SK-N-SH (cell line): ENCODE measurements at regions not wholly inside any gene's neighbourhood (a gene's known extent, or its start where the extent isn't known, plus 50 kb on each side); places are given as distances from the start of the nearest gene placed in this dataset.
A peak's percentile ranks its signal among the peaks of the same experiment; 100 is the strongest.

Experiments
- CTCF ChIA-PET: fragments of 300-600, 350-600 bp; formaldehyde crosslinking; extraction: SDS; loops from one replicate; lab custom pipeline; 2021; lab: Yijun Ruan, JAX
- POLR2A ChIA-PET: fragments of 350-600 bp; sonication (Branson Sonifier 250); formaldehyde crosslinking; extraction: SDS; loops from one replicate; lab custom pipeline; 2020; ENCODE audit warnings: antibody characterized with exemption, inconsistent platforms; lab: Yijun Ruan, JAX
- DNase-seq: peaks from one replicate; pipeline ENCODE4 v3.0.0; 2012
- H2AFZ ChIP-seq: fragments of 200-600 bp; sonication (generic); 2 replicates; pipeline ENCODE4 v1.8.1; 2016; ENCODE audit warnings: antibody characterized with exemption, mild to moderate bottlenecking, low read depth
- H3F3A ChIP-seq: fragments of 200-600 bp; sonication (generic); replicated peaks from 2 replicates; pipeline ENCODE3; 2016; ENCODE audit warnings: antibody characterized with exemption, mild to moderate bottlenecking; ENCODE audit not compliant: insufficient read depth
- H3K27ac ChIP-seq, 2 experiments: fragments of 200-500 bp in 1 of 2; fragments of 200-600 bp in 1 of 2; sonication (Bioruptor generic) in 1 of 2; sonication (generic), shearing (Covaris generic) in 1 of 2; 2 replicates each; pipeline versions ENCODE4 v1.5.1 to v1.6.1; 2014 to 2016; ENCODE audit warnings: low read depth in 2 of 2, inconsistent platforms in 1 of 2, low read length in 1 of 2, mild to moderate bottlenecking in 1 of 2, mixed read lengths in 1 of 2
- H3K27me3 ChIP-seq: fragments of 200-600 bp; sonication (generic), shearing (Covaris generic); 2 replicates; pipeline ENCODE4 v1.6.1; 2016; ENCODE audit warnings: mixed run types; ENCODE audit not compliant: insufficient read depth
- H3K36me3 ChIP-seq, 2 experiments: fragments of 200-500 bp in 1 of 2; fragments of 200-600 bp in 1 of 2; sonication (Bioruptor generic) in 1 of 2; sonication (generic) in 1 of 2; replicated peaks in 1 of 2; 2 replicates each; pipeline versions ENCODE3 to v1.5.1; 2014 to 2016; ENCODE audit warnings: low read length in 1 of 2, mild to moderate bottlenecking in 1 of 2; ENCODE audit not compliant: insufficient read depth in 2 of 2, control insufficient read depth in 1 of 2
- H3K4me1 ChIP-seq, 2 experiments: fragments of 200-500 bp in 1 of 2; fragments of 200-600 bp in 1 of 2; sonication (Bioruptor generic) in 1 of 2; sonication (generic), shearing (Covaris generic) in 1 of 2; 2 replicates each; pipeline versions ENCODE4 v1.5.1 to v1.6.1; 2014 to 2016; ENCODE audit warnings: low read depth in 1 of 2, low read length in 1 of 2, mixed run types in 1 of 2; ENCODE audit not compliant: insufficient read depth in 2 of 2, control insufficient read depth in 1 of 2
- H3K4me2 ChIP-seq: fragments of 200-600 bp; sonication (generic), shearing (Covaris generic); 2 replicates; pipeline ENCODE4 v1.6.1; 2017; ENCODE audit warnings: mixed run types
- H3K4me3 ChIP-seq, 2 experiments: fragments of 200-500 bp in 1 of 2; fragments of 200-600 bp in 1 of 2; sonication (Bioruptor generic) in 1 of 2; sonication (generic), shearing (Covaris generic) in 1 of 2; 2 replicates each; pipeline versions ENCODE4 v1.5.1 to v1.8.1; 2014 to 2016; ENCODE audit warnings: low read depth in 2 of 2, inconsistent platforms in 1 of 2, low read length in 1 of 2, mild to moderate bottlenecking in 1 of 2, mixed read lengths in 1 of 2, moderate library complexity in 1 of 2
- H3K79me2 ChIP-seq: fragments of 200-600 bp; sonication (generic); 2 replicates; pipeline ENCODE4 v1.8.1; 2017; ENCODE audit warnings: mild to moderate bottlenecking; ENCODE audit not compliant: insufficient read depth
- H3K9ac ChIP-seq: fragments of 200-600 bp; sonication (generic); 2 replicates; pipeline ENCODE4 v1.6.1; 2017; ENCODE audit warnings: mixed run types
- H3K9me2 ChIP-seq: fragments of 200-600 bp; sonication (generic); 2 replicates; pipeline ENCODE4 v1.6.1; 2017; ENCODE audit warnings: mixed run types
- H3K9me3 ChIP-seq: fragments of 200-600 bp; sonication (generic); 2 replicates; pipeline ENCODE4 v1.6.1; 2017; ENCODE audit warnings: mixed run types, mild to moderate bottlenecking, moderate library complexity
- H4K20me1 ChIP-seq: fragments of 200-600 bp; sonication (generic); 2 replicates; pipeline ENCODE4 v1.6.1; 2017; ENCODE audit warnings: mild to moderate bottlenecking, mixed run types; ENCODE audit not compliant: insufficient read depth
- CHD2 ChIP-seq: fragments of 150-350 bp; IDR thresholded peaks from 2 replicates; pipeline ENCODE4 v1.6.1; 2018; ENCODE audit warnings: low read length; ENCODE audit not compliant: partially characterized antibody
- CTCF ChIP-seq: fragments of 200-600 bp; sonication (generic); IDR thresholded peaks from 2 replicates; pipeline ENCODE4 v1.6.1; 2017; ENCODE audit warnings: antibody characterized with exemption, mild to moderate bottlenecking, moderate library complexity
- ELF1 ChIP-seq: IDR thresholded peaks from 2 replicates; pipeline ENCODE4 v1.4.0; 2012
- EP300 ChIP-seq, 2 experiments: IDR thresholded peaks; 2 replicates each; pipeline versions ENCODE4 v1.4.0 to v1.6.1; 2012; ENCODE audit warnings: borderline replicate concordance in 1 of 2, low read depth in 1 of 2, low read length in 1 of 2
- EZH2phosphoT487 ChIP-seq: fragments of 200-600 bp; sonication (generic); IDR thresholded peaks from 2 replicates; pipeline ENCODE4 v1.6.1; 2017; ENCODE audit warnings: low read depth, mixed run types, mild to moderate bottlenecking, antibody characterized with exemption, moderate library complexity, borderline replicate concordance
- FOSL2 ChIP-seq: IDR thresholded peaks from 2 replicates; pipeline ENCODE4 v1.4.0; 2012; ENCODE audit warnings: low read depth, mild to moderate bottlenecking, moderate library complexity, borderline replicate concordance
- FOXJ3 ChIP-seq: sonication (generic); formaldehyde crosslinking; IDR thresholded peaks from 2 replicates; pipeline ENCODE4 v1.5.1; 2020; ENCODE audit warnings: mild to moderate bottlenecking, missing genetic modification reagents
- GABPA ChIP-seq: IDR thresholded peaks from 2 replicates; pipeline ENCODE4 v1.4.0; 2012; ENCODE audit warnings: low read depth, mild to moderate bottlenecking
- JUND ChIP-seq: IDR thresholded peaks from 2 replicates; pipeline ENCODE4 v1.4.0; 2012
- MXI1 ChIP-seq: IDR thresholded peaks from 2 replicates; pipeline ENCODE4 v1.6.1; 2012; ENCODE audit warnings: mild to moderate bottlenecking, low read depth, low read length, improper control_type of control experiment
- NRF1 ChIP-seq: IDR thresholded peaks from 2 replicates; pipeline ENCODE4 v1.6.1; 2012; ENCODE audit warnings: low read depth, mild to moderate bottlenecking, low read length
- PBX3 ChIP-seq: IDR thresholded peaks from 2 replicates; pipeline ENCODE4; 2012
- POLR2AphosphoS5 ChIP-seq: IDR thresholded peaks from 2 replicates; pipeline ENCODE4 v1.6.1; 2012; ENCODE audit warnings: low read depth, low read length
- RAD21 ChIP-seq: IDR thresholded peaks from 2 replicates; pipeline ENCODE4 v1.6.1; 2012; ENCODE audit warnings: mild to moderate bottlenecking, low read length
- RCOR1 ChIP-seq: fragments of 150-350 bp; IDR thresholded peaks from 2 replicates; pipeline ENCODE4 v1.6.1; 2017; ENCODE audit warnings: antibody characterized with exemption, low read length
- REST ChIP-seq: IDR thresholded peaks from 2 replicates; pipeline ENCODE4 v1.6.1; 2012; ENCODE audit warnings: mild to moderate bottlenecking, low read depth, low read length, moderate library complexity
- RFX5 ChIP-seq: IDR thresholded peaks from 2 replicates; pipeline ENCODE4 v1.6.1; 2012; ENCODE audit warnings: mild to moderate bottlenecking, improper control_type of control experiment, low read length
- RXRA ChIP-seq: IDR thresholded peaks from 2 replicates; pipeline ENCODE4 v1.4.0; 2012; ENCODE audit warnings: low read depth, mild to moderate bottlenecking, borderline replicate concordance
- SIN3A ChIP-seq: IDR thresholded peaks from 2 replicates; pipeline ENCODE4 v1.6.1; 2012; ENCODE audit warnings: low read depth, mild to moderate bottlenecking, low read length, moderate library complexity, borderline replicate concordance
- SMC3 ChIP-seq: IDR thresholded peaks from 2 replicates; pipeline ENCODE4 v1.6.1; 2012; ENCODE audit warnings: low read depth, low read length, improper control_type of control experiment
- TCF12 ChIP-seq: IDR thresholded peaks from 2 replicates; pipeline ENCODE4 v1.4.0; 2012
- TEAD4 ChIP-seq: IDR thresholded peaks from 2 replicates; pipeline ENCODE4 v1.4.0; 2012; ENCODE audit warnings: mild to moderate bottlenecking, borderline replicate concordance; ENCODE audit not compliant: insufficient read depth
- USF1 ChIP-seq: IDR thresholded peaks from 2 replicates; pipeline ENCODE4 v1.4.0; 2012; ENCODE audit warnings: low read depth, borderline replicate concordance
- YY1 ChIP-seq: IDR thresholded peaks from 2 replicates; pipeline ENCODE4 v1.4.0; 2012; ENCODE audit warnings: low read depth, mild to moderate bottlenecking
- ZBTB33 ChIP-seq: IDR thresholded peaks from 2 replicates; pipeline ENCODE4 v1.4.0; 2012; ENCODE audit warnings: low read depth, borderline replicate concordance
- WGBS: methylation state at CpG from one replicate; pipeline ENCODE4 v1.1.6; 2017; ENCODE audit warnings: low lambda C conversion rate; 5-methylcytosine and 5-hydroxymethylcytosine counted together

- Histone ChIP-seq H4K20me1 (no peaks in the 10 kb centered on the region), H3K4me2 (peak overlapping the region; percentile 18; the same call in 1 of the 2 replicates), H3K9me3 (no peaks in the 10 kb centered on the region), H3K36me3 (no peaks in the 10 kb centered on the region), H3K27ac (peak overlapping the region; percentile 65 to 89; a peak in 3 of 4 replicates), H3K9me2 (no peaks in the 10 kb centered on the region), H3F3A (peaks cover 3% of the 10 kb centered on the region), H3K27me3 (no peaks in the 10 kb centered on the region), H3K4me3 (no peak overlapping the region), H3K4me1 (peaks cover 7 to 10% of the 10 kb centered on the region in 2 experiments; a peak in 3 of 4 replicates), H2AFZ (peak overlapping the region; percentile 22; the same call in 1 of the 2 replicates), H3K79me2 (no peaks in the 10 kb centered on the region), H3K9ac (no peak overlapping the region)
- ChIA-PET CTCF (no interaction called here), POLR2A (no interaction called here)
- DNase-seq: no peak
- 59% methylated on average over 7 of the region's 7 CpGs for WGBS
- 0 out of 2 replicates have a peak, but pooled peaks have one; percentile 26 for TF ChIP-seq TEAD4
- no peak for TF ChIP-seq ZBTB33
- TF ChIP-seq YY1: no peak
- TF ChIP-seq RCOR1: no peak
- TF ChIP-seq RXRA: no peak
- TF ChIP-seq FOXJ3 (CRISPR knock-in tag): no peak
- no peak for TF ChIP-seq GABPA
- no peak for TF ChIP-seq EP300 (IDR thresholded peaks at IDR 0.05; ENCODE audit: borderline replicate concordance in 1 of 2, low read depth in 1 of 2, low read length in 1 of 2)
- TF ChIP-seq CHD2: no peak
- TF ChIP-seq CTCF: no peak
- TF ChIP-seq NRF1: no peak
- peak; percentile 59 for TF ChIP-seq TCF12
- TF ChIP-seq REST: no peak
- TF ChIP-seq SIN3A: no peak
- no peak for TF ChIP-seq FOSL2
- TF ChIP-seq PBX3: peak; percentile 46
- no peak for TF ChIP-seq MXI1
- TF ChIP-seq JUND: peak; percentile 7; the same call in 1 of the 2 replicates
- 0 out of 2 replicates have a peak, but pooled peaks have one; percentile 6 for TF ChIP-seq USF1
- no peak for TF ChIP-seq SMC3
- TF ChIP-seq RAD21: no peak; the same call in 1 of the 2 replicates
- TF ChIP-seq RFX5: no peak
- no peak for TF ChIP-seq POLR2AphosphoS5
- no peak for TF ChIP-seq EZH2phosphoT487
- TF ChIP-seq ELF1: no peak
These were observed 420.8 kb upstream of the GRAMD2B start for GRCh38 chr5:126002222-126002897.
